A549 (cell line): ENCODE measurements at regions not wholly inside any gene's neighbourhood (a gene's known extent, or its start where the extent isn't known, plus 50 kb on each side); places are given as distances from the start of the nearest gene placed in this dataset.

Source experiments
- ATAC-seq, 2 experiments: fragments of 200-7000 bp in 1 of 2; fragments of >200 bp in 1 of 2; cut with Nextera tagmentation in 1 of 2; cut with Tn5 transposase in 1 of 2; 3 replicates each; pipeline versions ENCODE4 v1.8.0 to v1.9.1; 2018 to 2020; ENCODE audit warnings: mild to moderate bottlenecking in 1 of 2, moderate library complexity in 1 of 2
- CTCF ChIA-PET: fragments of 300-600 bp; sonication (Branson Sonifier 250); formaldehyde crosslinking; extraction: SDS; loops from one replicate; lab custom pipeline; 2021; ENCODE audit warnings: antibody characterized with exemption, inconsistent platforms; lab: Yijun Ruan, JAX
- POLR2A ChIA-PET: fragments of 350-600 bp; formaldehyde crosslinking; extraction: SDS; loops from one replicate; lab custom pipeline; 2021; ENCODE audit warnings: antibody characterized with exemption, inconsistent platforms; lab: Yijun Ruan, JAX
- DNase-seq, 2 experiments: peaks; one replicate each; pipeline versions ENCODE4 v3.0.0 to v3.0.0-alpha.2; 2011 to 2016; ENCODE audit warnings: low read depth in 1 of 2, low spot score in 1 of 2
- FAIRE-seq: peaks from 2 replicates; lab custom pipeline; 2011; peaks lifted over from hg19 to GRCh38; lab: Jason Lieb, UNC
- H3K27ac ChIP-seq, 2 experiments: fragments of >200 bp; sonication (Bioruptor Twin); formaldehyde crosslinking; 3 replicates each; pipeline ENCODE4 v1.5.1; 2016 to 2017
- H3K4me1 ChIP-seq: fragments of >200 bp; sonication (Bioruptor Twin); formaldehyde crosslinking; 3 replicates; pipeline ENCODE4 v1.6.1; 2016
- H3K4me2 ChIP-seq: fragments of >200 bp; sonication (Bioruptor Twin); formaldehyde crosslinking; 3 replicates; pipeline ENCODE4 v1.6.1; 2016
- H3K4me3 ChIP-seq: fragments of >200 bp; sonication (Bioruptor Twin); formaldehyde crosslinking; 3 replicates; pipeline ENCODE4 v1.5.1; 2016
- H3K9me3 ChIP-seq: fragments of >200 bp; sonication (Bioruptor Twin); formaldehyde crosslinking; 3 replicates; pipeline ENCODE4 v1.6.1; 2016
- ATOH8 ChIP-seq: fragments of 250-450 bp; sonication (Bioruptor Pico); IDR thresholded peaks from 2 replicates; pipeline ENCODE4 v1.5.0; 2020; ENCODE audit warnings: low read depth, mild to moderate bottlenecking, moderate library complexity
- BCL3 ChIP-seq: fragments of >200 bp; sonication (Bioruptor Twin); formaldehyde crosslinking; IDR thresholded peaks from 3 replicates; pipeline ENCODE4 v1.6.1; 2016
- CEBPB ChIP-seq, 2 experiments: fragments of >200 bp in 1 of 2; sonication (Bioruptor Twin) in 1 of 2; formaldehyde crosslinking in 1 of 2; IDR thresholded peaks; 2 replicates each; pipeline ENCODE4 v1.6.1; 2012 to 2016
- EHMT2 ChIP-seq: fragments of 200-600 bp; sonication (generic); IDR thresholded peaks from 2 replicates; pipeline ENCODE4 v1.6.1; 2016; ENCODE audit warnings: antibody characterized with exemption, low read depth, mild to moderate bottlenecking, moderate library complexity
- ESRRA ChIP-seq: fragments of 150-350 bp; IDR thresholded peaks from 2 replicates; pipeline ENCODE4 v1.6.1; 2014; ENCODE audit warnings: mild to moderate bottlenecking, low read length, borderline replicate concordance
- FOSB ChIP-seq: fragments of 250-450 bp; sonication (Bioruptor Pico); IDR thresholded peaks from 2 replicates; pipeline ENCODE4 v1.5.0; 2020; ENCODE audit warnings: mild to moderate bottlenecking, moderate library complexity
- FOSL2 ChIP-seq, 2 experiments: fragments of 450-650 bp in 1 of 2; fragments of >200 bp in 1 of 2; sonication (Bioruptor Twin) in 1 of 2; formaldehyde crosslinking; IDR thresholded peaks; 2 replicates each; pipeline versions ENCODE4 v1.5.0 to v1.6.1; 2016 to 2020; ENCODE audit warnings: mild to moderate bottlenecking in 1 of 2, moderate library complexity in 1 of 2
- HOXA7 ChIP-seq: fragments of 250-450 bp; sonication (Bioruptor Pico); IDR thresholded peaks from 2 replicates; pipeline ENCODE4 v1.5.0; 2020; ENCODE audit warnings: mild to moderate bottlenecking, moderate library complexity
- HOXB13 ChIP-seq: fragments of 250-450 bp; sonication (Bioruptor Pico); IDR thresholded peaks from 2 replicates; pipeline ENCODE4 v1.5.0; 2020; ENCODE audit warnings: low read depth, mild to moderate bottlenecking, moderate library complexity
- JUN ChIP-seq, 2 experiments: fragments of >200 bp; sonication (Bioruptor Twin); formaldehyde crosslinking; IDR thresholded peaks; 2 replicates in 1 of 2; 3 replicates in 1 of 2; pipeline ENCODE4 v1.6.1; 2016 to 2017
- KDM1A ChIP-seq: fragments of 200-600 bp; sonication (generic); IDR thresholded peaks from 2 replicates; pipeline ENCODE4 v1.6.1; 2016; ENCODE audit warnings: low read depth, mild to moderate bottlenecking
- KDM5A ChIP-seq: fragments of 200-600 bp; sonication (generic); IDR thresholded peaks from 2 replicates; pipeline ENCODE4 v1.6.1; 2016; ENCODE audit warnings: antibody characterized with exemption, mild to moderate bottlenecking
- MAFK ChIP-seq: fragments of 450-650 bp; IDR thresholded peaks from 2 replicates; pipeline ENCODE4 v1.6.1; 2014; ENCODE audit not compliant: partially characterized antibody
- MYC ChIP-seq: IDR thresholded peaks from 2 replicates; pipeline ENCODE4 v1.6.1; 2012; ENCODE audit warnings: mild to moderate bottlenecking, inconsistent platforms, low read length, improper control_type of control experiment, borderline replicate concordance
- NPAS2 ChIP-seq: fragments of 250-450 bp; sonication (Bioruptor Pico); IDR thresholded peaks from 2 replicates; pipeline ENCODE4 v1.8.0; 2022; ENCODE audit warnings: mild to moderate bottlenecking, moderate library complexity, borderline replicate concordance
- PBX3 ChIP-seq: IDR thresholded peaks from 2 replicates; pipeline ENCODE4 v1.6.1; 2012
- POLR2A ChIP-seq: IDR thresholded peaks from 2 replicates; pipeline ENCODE4 v1.6.1; 2012; ENCODE audit warnings: mild to moderate bottlenecking, low read length
- POLR2AphosphoS2 ChIP-seq: conservative IDR thresholded peaks from 2 replicates; pipeline ENCODE4 v1.6.1; 2012; ENCODE audit warnings: low read length, improper control_type of control experiment, inconsistent platforms
- RFX5 ChIP-seq: fragments of 450-650 bp; IDR thresholded peaks from 2 replicates; pipeline ENCODE4 v1.7.1; 2014; ENCODE audit warnings: antibody characterized with exemption, mild to moderate bottlenecking, moderate library complexity
- TFCP2L1 ChIP-seq: fragments of 250-450 bp; sonication (Bioruptor Pico); IDR thresholded peaks from 2 replicates; pipeline ENCODE4 v1.5.0; 2021; ENCODE audit warnings: mild to moderate bottlenecking
- TP53 ChIP-seq: fragments of 250-450 bp; sonication (Bioruptor Pico); IDR thresholded peaks from 2 replicates; pipeline ENCODE4 v1.5.0; 2021; ENCODE audit warnings: mild to moderate bottlenecking, moderate library complexity
- ZC3H11A ChIP-seq: fragments of 450-650 bp; IDR thresholded peaks from 2 replicates; pipeline ENCODE4 v1.6.1; 2014; ENCODE audit warnings: antibody characterized with exemption, mild to moderate bottlenecking
- ZFP36 ChIP-seq: fragments of 450-650 bp; IDR thresholded peaks from 2 replicates; pipeline ENCODE4 v1.6.1; 2014; ENCODE audit warnings: borderline replicate concordance; ENCODE audit not compliant: partially characterized antibody
- ZNF302 ChIP-seq: fragments of 250-450 bp; sonication (Bioruptor Pico); IDR thresholded peaks from 2 replicates; pipeline ENCODE4 v1.9.0; 2021; ENCODE audit warnings: inconsistent platforms, mild to moderate bottlenecking, moderate library complexity
- ZSCAN20 ChIP-seq: fragments of 250-450 bp; sonication (Bioruptor Pico); IDR thresholded peaks from 2 replicates; pipeline ENCODE4 v1.8.0; 2022; ENCODE audit warnings: mild to moderate bottlenecking, moderate library complexity
- WGBS: methylation state at CpG from one replicate; pipeline ENCODE4 v1.1.6; 2017; ENCODE audit errors: missing lambda C conversion rate; 5-methylcytosine and 5-hydroxymethylcytosine counted together

GRCh38 chr13:66207610-66208009 is 1022.5 kb downstream of the PCDH9 start:
- 33% methylated on average over 1 of the region's 1 CpG for WGBS
- H3K9me3 ChIP-seq, result no peaks in the 10 kb centered on the region
- H3K4me3 ChIP-seq, result no peak overlapping the region
- TF ChIP-seq ZFP36 (no peak), ZSCAN20 (no peak), ESRRA (no peak), RFX5 (no peak), FOSL2 (IDR thresholded peaks at IDR 0.05) (no peak), FOSL2 (CRISPR knock-in tag; IDR thresholded peaks at IDR 0.05) (no peak), KDM5A (no peak), HOXB13 (CRISPR knock-in tag) (no peak), PBX3 (no peak), KDM1A (no peak), EHMT2 (no peak), HOXA7 (CRISPR knock-in tag) (no peak), ZNF302 (no peak), JUN (IDR thresholded peaks at IDR 0.05) (no peak), BCL3 (no peak), FOSB (CRISPR knock-in tag) (no peak), ATOH8 (CRISPR knock-in tag) (no peak), POLR2AphosphoS2 (no peak), TFCP2L1 (CRISPR knock-in tag) (no peak), MYC (no peak)
- TF ChIP-seq, all 56 proteins: peak for 0
- CTCF ChIA-PET, result no interaction called here
- FAIRE-seq (no peak), DNase-seq (no peak), ATAC-seq (no peak)
- Histone ChIP-seq H3K27ac (no peak overlapping the region), H3K4me2 (no peak overlapping the region), H3K4me1 (peaks cover 13% of the 10 kb centered on the region; the same call in 2 of the 3 replicates)
- POLR2A ChIA-PET, result no interaction called here

- TF ChIP-seq NPAS2 (CRISPR knock-in tag) (no peak), HOXA7 (CRISPR knock-in tag) (no peak), MAFK (no peak), POLR2A (no peak), CEBPB (IDR thresholded peaks at IDR 0.05) (no peak), ZSCAN20 (no peak), EHMT2 (no peak), TP53 (no peak), KDM5A (no peak), ZC3H11A (no peak), BCL3 (no peak), FOSL2 (IDR thresholded peaks at IDR 0.05) (no peak), FOSL2 (CRISPR knock-in tag; IDR thresholded peaks at IDR 0.05) (no peak)
- H3K9me3 ChIP-seq, result no peaks in the 10 kb centered on the region
- 15% methylated on average over 2 of the region's 2 CpGs for WGBS
- H3K27ac ChIP-seq, result no peak overlapping the region
- H3K4me2 ChIP-seq, result no peak overlapping the region
- ChIA-PET POLR2A (no interaction called here), CTCF (no interaction called here)
- FAIRE-seq (no peak), ATAC-seq (no peak), DNase-seq (no peak)
- no peak overlapping the region for H3K4me3 ChIP-seq
- peaks cover 8% of the 10 kb centered on the region; the same call in 2 of the 3 replicates for H3K4me1 ChIP-seq
Observed at GRCh38 chr13:66205807-66206206, 1024.3 kb downstream of the PCDH9 start.
